Epithelial cell of esophagus (primary cell): ENCODE measurements at regions not wholly inside any gene's neighbourhood (a gene's known extent, or its start where the extent isn't known, plus 50 kb on each side); places are given as distances from the start of the nearest gene placed in this dataset.

Experiments
- DNase-seq: peaks from one replicate; pipeline ENCODE4 v3.0.0; 2010; ENCODE audit warnings: low read depth
- H3K4me3 ChIP-seq: 2 replicates; pipeline ENCODE4 v1.5.1; 2011; ENCODE audit warnings: mild to moderate bottlenecking, low read length, control low read depth
- TF ChIP-seq, protein P1 (sequence below): IDR thresholded peaks from 2 replicates; pipeline ENCODE4 v1.5.1; 2011; ENCODE audit warnings: low read depth, mild to moderate bottlenecking, low read length, control low read depth, inconsistent platforms; ENCODE audit not compliant: insufficient read depth; ENCODE audit errors: missing control alignments

DNA sequence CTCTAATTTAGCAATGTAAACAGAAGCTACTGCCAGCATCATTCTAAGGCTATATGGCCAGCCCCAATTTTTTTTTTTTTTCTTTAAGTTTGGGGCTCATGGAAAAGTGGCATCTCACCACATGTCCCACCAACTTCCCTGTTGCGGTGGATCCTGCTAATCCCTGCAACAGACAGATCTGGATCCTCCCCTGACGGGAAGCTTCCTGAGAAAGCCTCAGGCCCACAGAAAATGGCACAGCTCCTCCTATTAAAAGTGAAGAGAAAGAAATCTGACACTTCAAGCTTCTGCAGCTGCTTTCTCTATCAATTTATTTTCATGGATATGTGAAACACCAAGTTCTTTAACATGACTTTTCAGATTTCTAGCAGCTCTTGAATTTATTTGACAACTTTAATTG, 433.8 kb upstream of the DCN start:
- H3K4me3 ChIP-seq = no peak overlapping the region
- TF ChIP-seq, protein P1, sequence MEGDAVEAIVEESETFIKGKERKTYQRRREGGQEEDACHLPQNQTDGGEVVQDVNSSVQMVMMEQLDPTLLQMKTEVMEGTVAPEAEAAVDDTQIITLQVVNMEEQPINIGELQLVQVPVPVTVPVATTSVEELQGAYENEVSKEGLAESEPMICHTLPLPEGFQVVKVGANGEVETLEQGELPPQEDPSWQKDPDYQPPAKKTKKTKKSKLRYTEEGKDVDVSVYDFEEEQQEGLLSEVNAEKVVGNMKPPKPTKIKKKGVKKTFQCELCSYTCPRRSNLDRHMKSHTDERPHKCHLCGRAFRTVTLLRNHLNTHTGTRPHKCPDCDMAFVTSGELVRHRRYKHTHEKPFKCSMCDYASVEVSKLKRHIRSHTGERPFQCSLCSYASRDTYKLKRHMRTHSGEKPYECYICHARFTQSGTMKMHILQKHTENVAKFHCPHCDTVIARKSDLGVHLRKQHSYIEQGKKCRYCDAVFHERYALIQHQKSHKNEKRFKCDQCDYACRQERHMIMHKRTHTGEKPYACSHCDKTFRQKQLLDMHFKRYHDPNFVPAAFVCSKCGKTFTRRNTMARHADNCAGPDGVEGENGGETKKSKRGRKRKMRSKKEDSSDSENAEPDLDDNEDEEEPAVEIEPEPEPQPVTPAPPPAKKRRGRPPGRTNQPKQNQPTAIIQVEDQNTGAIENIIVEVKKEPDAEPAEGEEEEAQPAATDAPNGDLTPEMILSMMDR = no peak
- DNase-seq = no peak

DNA sequence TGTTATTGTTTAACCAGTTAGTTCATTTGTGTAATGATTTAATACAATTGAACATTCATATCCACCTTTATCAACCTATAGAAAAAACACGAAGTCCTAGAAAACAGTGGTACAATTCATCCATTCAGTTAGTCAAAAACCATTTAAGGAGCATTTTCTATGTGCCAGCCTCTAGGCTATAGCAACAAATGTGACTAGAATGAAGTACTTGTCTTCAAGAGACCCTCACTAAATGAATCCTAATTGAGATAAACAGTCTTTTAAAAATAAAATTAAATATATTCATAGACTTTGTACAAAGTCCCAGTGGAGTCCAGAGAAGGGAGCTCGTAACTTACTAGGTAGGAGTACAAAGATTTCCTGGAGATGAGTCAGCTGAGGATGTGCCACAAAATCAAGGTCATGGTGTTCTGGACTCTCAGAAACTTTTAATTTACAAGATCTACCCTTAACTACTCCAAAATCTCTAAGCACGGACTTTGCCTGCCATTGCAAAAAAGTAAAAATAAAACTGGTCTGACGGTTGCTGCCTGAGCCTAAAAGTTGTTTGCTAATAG, 430.7 kb upstream of the DCN start:
- H3K4me3 ChIP-seq = no peak overlapping the region
- TF ChIP-seq, protein P1 = no peak
- DNase-seq = peak; percentile 13

DNA sequence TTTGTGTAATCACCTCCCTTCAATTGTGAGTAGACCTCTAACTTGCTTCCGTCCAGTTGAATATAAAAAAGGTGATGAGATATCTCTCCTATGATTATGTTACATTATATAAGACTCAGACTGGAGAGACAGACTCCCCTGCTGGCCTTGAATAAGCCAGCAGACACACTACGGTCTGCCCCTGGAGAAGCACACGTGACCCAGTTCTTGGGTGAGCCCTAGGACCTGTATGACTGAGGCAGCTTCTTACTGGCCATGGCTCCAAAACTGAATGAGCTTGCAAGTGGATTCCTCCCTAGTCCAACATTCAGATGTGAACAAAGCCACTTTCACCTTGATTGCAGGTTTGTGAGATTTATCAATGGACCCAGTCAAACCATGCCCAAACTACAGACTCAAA, 427.9 kb upstream of the DCN start:
- no peak overlapping the region for H3K4me3 ChIP-seq
- TF ChIP-seq, protein P1 = no peak
- DNase-seq = no peak

DNA sequence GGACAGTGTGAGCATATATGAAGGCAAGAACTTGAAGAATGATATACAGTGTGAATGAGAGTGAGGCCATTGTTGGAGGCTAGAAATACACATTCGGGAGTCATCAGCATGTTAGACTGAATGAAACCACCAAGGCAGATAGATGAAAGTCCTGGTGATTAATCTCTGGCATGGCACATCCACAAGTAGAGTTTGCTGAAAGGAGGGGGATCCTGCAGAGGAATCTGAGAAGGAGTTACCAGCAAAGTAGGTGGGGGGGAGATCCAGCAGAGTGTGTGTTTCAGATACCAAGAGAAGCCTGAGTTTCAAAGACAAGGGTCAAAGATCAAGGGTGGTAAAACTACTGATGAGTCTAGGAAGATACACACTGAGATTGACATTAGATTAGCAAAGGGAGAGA, 426.7 kb upstream of the DCN start:
- TF ChIP-seq, protein P1 = no peak
- no peak for DNase-seq
- H3K4me3 ChIP-seq = no peak overlapping the region

DNA sequence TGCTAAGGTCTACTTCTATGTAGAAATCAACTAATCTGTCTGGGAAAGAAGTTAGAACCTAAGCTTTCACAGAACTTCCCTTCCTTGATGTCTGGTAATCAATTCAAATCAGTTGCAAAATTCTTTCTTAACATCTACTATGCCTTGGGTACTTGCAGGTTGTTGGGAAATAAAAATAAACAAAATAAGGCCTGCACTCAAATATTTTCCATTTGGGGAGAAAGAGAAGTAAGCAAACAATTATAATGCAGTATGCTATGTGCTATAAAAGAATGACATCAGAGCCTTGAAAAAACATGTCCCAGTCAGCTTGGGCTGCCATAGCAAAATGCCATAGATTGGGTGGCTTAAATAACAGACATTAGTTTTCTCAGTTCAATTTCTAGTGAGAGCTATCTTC, 425.9 kb upstream of the DCN start:
- TF ChIP-seq, protein P1 = no peak
- H3K4me3 ChIP-seq = no peak overlapping the region

DNA sequence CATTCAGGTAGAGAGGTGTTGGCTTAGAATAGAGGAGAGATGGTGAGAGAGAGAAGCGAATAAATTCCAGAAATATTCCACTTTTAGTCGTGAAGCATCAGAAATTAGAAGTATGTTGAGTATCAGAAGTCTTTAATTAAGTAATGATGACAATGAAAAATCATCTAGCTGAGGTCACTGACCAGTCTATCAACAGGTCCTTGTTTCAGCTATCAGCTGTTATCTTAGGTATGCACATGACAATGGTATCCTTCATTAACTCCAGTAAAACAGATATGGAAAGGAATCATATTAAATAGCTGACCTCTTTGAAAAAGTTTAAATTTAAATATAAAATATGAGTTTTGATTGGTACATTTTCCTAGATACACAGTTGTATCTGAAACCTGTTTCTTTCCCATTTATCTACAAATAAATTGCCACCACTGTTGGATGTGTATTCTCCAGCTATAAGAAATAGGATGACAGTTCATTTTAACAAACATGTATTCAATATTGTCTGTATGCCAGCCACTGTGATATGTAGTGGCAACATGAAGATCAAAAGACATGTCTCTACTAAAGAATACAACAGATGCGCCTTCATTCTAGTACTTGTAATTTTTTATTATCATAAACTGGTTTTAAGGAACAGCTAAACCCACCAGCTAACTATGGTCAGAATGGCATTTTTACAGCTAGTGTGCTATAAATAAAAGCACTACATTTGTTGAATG, 424.2 kb upstream of the DCN start:
- DNase-seq = no peak
- TF ChIP-seq, protein P1 = no peak
- H3K4me3 ChIP-seq = no peak overlapping the region

More for the DNA sequence above, 425.9 kb upstream of the DCN start:
- no peak for DNase-seq

DNA sequence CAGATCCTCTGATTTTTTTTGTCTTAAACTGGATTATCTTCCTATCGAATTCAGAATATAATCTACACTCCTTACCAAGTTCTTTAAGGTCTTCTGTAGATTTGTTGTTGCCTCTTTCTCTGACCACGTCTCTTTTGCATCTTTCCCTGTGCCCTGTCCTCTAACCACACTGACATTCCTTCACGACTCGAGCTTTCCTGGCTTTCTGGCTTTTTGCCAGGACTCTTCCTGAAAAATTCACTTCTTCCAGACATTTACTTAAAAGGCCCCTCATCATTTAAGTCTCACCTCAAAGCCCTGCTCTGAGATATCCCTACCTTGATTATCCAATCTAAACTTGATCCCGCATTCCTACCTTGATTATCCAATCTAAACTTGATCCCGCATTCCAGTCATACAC, 422.3 kb upstream of the DCN start:
- TF ChIP-seq, protein P1 = no peak
- DNase-seq = no peak
- H3K4me3 ChIP-seq = no peak overlapping the region
